GM12875 (cell line): ENCODE measurements at regions not wholly inside any gene's neighbourhood (a gene's known extent, or its start where the extent isn't known, plus 50 kb on each side); places are given as distances from the start of the nearest gene placed in this dataset.

Experiments
- H3K4me3 ChIP-seq: one replicate; pipeline ENCODE4 v1.5.1; 2011; ENCODE audit warnings: low read depth, low read length, control low read depth
- TF ChIP-seq, protein P1 (sequence below): IDR thresholded peaks from 2 replicates; pipeline ENCODE4 v1.5.1; 2011; ENCODE audit warnings: low read depth, mild to moderate bottlenecking, control low read depth, inconsistent platforms, low read length, moderate library complexity, borderline replicate concordance; ENCODE audit not compliant: insufficient read depth

DNA sequence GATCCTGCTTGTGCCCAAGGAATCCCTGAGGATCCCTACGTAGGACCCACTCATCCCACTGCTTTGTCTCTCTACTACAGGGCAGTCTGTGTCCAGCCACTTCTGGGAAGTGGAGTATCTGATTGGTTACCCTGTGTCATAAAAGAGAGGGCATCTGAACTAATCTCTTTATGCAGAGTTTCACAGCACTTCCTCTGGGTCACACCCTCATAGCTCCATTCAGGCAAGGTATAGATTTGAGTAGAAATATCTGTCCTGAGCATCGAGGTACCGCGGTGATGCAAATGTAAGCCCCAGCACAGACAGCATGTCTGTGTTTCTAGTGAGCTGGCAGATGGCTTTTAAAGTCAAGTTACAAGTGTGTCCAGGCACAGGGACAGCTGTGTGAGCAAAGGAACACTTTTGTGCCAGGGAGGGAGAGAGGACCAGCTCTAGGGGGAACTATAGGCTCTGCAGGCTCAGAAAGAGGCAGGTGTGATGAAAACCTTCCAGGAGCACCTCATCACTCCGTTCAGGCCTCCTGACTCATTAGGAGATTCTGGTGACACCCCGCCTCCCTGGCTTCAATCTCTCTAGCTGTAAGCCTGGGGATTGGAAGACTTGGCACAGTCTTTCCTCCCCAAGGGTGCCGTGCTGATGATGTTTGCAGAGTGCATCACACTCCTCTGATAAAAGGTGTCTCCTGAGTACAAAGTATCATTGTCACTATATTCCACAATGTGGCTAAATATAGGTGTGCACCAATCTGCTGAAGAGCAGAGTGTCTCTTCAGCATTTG lies 84.3 kb upstream of the UBL3 start:
- TF ChIP-seq, protein P1, sequence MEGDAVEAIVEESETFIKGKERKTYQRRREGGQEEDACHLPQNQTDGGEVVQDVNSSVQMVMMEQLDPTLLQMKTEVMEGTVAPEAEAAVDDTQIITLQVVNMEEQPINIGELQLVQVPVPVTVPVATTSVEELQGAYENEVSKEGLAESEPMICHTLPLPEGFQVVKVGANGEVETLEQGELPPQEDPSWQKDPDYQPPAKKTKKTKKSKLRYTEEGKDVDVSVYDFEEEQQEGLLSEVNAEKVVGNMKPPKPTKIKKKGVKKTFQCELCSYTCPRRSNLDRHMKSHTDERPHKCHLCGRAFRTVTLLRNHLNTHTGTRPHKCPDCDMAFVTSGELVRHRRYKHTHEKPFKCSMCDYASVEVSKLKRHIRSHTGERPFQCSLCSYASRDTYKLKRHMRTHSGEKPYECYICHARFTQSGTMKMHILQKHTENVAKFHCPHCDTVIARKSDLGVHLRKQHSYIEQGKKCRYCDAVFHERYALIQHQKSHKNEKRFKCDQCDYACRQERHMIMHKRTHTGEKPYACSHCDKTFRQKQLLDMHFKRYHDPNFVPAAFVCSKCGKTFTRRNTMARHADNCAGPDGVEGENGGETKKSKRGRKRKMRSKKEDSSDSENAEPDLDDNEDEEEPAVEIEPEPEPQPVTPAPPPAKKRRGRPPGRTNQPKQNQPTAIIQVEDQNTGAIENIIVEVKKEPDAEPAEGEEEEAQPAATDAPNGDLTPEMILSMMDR: no peak
- no peak overlapping the region for H3K4me3 ChIP-seq

DNA sequence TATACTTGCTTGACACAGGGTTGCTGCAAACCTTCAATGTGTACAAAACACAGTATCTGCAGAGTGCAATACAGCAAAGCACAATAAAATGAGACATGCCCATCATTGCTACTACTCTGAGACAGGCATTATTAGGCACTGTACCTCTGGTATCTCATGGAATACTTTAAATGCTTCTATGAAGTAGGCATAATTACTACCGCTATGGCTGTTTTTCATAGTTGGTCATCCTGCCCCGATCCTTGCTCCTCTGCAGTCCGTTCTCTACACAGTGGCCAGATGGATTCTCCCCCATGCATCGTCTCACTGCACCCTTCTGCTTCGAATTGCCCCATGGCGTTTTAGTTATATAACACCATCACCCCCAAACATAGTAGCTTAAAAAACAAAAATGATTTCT lies 83.0 kb upstream of the UBL3 start:
- H3K4me3 ChIP-seq: no peak overlapping the region
- TF ChIP-seq, protein P1: no peak

DNA sequence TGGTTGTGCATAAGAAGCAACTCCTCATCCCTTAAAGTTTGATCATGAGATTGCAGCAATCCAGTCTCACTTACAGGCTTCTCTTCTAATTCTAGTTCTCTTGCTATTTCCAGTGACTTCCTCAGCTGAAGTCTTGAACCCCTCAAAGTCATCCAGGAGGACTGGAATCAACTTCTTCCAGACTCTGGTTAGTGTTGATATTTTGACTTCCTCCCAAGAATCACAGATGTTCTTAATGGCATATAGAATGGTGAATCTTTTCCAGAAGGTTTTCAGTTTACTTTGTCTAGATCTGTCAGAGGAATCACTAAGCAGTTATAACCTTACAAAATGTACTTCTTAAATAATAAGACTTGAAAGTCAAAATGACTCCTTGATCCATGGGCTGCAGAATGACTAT lies 81.3 kb upstream of the UBL3 start:
- no peak overlapping the region for H3K4me3 ChIP-seq
- TF ChIP-seq, protein P1: no peak

DNA sequence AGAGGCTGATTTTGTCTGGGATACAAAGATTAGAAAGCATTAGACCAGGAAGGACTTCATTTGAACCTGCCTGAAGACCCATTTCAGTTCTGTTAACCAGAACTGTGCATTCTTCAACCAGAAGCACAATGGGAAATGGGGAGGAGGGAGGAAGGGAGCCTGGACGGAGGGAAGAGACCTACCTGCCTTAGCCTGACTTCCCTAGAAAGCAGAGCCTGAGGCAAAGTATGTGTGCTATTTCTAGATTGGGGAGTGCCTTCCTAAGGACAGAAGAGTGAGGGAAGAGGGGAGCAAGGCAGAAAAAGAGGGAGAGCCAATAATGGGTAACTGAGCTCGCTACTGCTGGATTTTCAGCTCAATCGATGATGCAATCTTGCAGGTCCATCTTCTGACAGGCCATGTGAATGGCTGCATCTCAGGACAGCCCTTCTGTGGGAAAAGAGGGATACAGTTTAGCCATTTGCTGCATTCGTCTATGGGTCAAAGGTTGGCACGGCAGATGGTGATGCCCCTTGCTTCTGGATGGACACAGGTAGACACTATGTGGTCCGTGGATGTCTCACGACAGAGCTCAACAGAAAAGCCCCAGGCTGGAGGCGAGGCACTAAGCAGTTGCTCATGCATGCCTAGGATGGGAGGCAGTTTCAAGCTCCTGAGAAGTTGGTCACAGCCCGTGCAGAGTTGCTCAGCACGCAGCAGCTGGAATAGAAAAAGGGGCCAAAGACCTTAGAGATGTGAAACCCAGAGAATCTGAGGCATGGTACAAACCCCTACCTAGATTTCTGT lies 78.8 kb upstream of the UBL3 start:
- H3K4me3 ChIP-seq: no peak overlapping the region
- TF ChIP-seq, protein P1: no peak

DNA sequence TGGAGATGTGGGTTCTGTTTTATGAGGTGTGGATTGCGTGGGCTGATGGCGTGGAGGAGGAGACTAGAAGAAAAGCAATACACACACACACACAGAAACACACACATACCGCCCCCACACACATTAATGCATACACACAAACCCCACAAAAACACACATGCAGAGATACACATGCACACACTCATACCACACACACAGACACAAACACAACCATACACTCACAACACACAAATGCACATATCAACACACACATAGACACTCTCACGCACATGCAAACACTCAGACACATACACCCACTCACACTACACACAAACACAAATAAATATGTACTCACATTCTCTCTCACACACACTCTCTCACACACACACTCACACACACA lies 75.7 kb upstream of the UBL3 start:
- H3K4me3 ChIP-seq: no peak overlapping the region
- TF ChIP-seq, protein P1: no peak

DNA sequence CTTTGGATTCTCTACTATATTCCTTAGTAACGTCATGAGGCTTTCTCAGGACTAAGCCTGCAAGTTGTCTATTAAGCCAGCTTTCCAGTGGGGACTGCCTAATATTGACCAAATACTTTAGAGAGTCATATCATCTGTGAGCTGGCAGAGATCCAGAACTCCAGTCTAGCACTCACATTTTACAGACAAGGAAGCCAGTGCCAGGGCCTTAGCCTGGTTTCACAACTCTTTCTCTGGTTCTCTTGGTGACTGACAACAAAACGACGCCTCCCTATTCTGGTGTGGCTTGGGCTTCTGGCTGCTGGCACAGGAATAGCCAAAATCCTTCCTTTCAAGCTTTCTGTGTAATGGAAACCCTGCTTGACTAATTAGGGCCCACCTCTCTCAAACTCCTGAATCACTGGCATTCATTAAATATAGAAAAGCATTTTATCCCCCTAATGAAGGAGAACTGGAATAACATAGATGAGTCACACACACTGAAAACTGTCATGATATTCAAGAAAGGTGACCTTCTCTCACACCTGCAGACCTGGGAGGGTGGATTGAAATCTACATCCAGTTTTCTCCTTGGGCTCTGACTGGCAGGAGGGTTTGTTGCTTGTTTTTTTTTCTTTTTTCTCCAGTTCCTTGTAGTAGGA lies 75.2 kb upstream of the UBL3 start:
- TF ChIP-seq, protein P1: no peak
- no peak overlapping the region for H3K4me3 ChIP-seq
